HCT116 (cell line): ENCODE measurements at regions not wholly inside any gene's neighbourhood (a gene's known extent, or its start where the extent isn't known, plus 50 kb on each side); places are given as distances from the start of the nearest gene placed in this dataset.

Experiments used
- ATF3 ChIP-seq: IDR thresholded peaks from 2 replicates; pipeline ENCODE4 v1.6.1; 2012
- CBX3 ChIP-seq: IDR thresholded peaks from 2 replicates; pipeline ENCODE4 v1.6.1; 2012; ENCODE audit warnings: low read depth
- CTCF ChIP-seq, 3 experiments: fragments of 200-600 bp in 1 of 3; sonication (generic) in 1 of 3; IDR thresholded peaks in 2 of 3; conservative IDR thresholded peaks in 1 of 3; 2 replicates each; pipeline ENCODE4 v1.5.1; 2012 to 2017; ENCODE audit warnings: low read depth in 2 of 3, low read length in 2 of 3, antibody characterized with exemption in 1 of 3, borderline replicate concordance in 1 of 3, control low read depth in 1 of 3, mild to moderate bottlenecking in 1 of 3, mixed read lengths in 1 of 3, mixed run types in 1 of 3, moderate library complexity in 1 of 3; ENCODE audit not compliant: insufficient read depth in 1 of 3
- EZH2 ChIP-seq: fragments of 200-600 bp; sonication (generic); IDR thresholded peaks from 2 replicates; pipeline ENCODE4 v1.6.1; 2017; ENCODE audit warnings: antibody characterized with exemption, mixed run types
- EZH2phosphoT487 ChIP-seq: fragments of 200-600 bp; IDR thresholded peaks from 2 replicates; pipeline ENCODE4 v1.6.1; 2018; ENCODE audit warnings: antibody characterized with exemption, borderline replicate concordance
- FOSL1 ChIP-seq: IDR thresholded peaks from 2 replicates; pipeline ENCODE4 v1.6.1; 2012; ENCODE audit warnings: low read depth
- JUND ChIP-seq: IDR thresholded peaks from 2 replicates; pipeline ENCODE4 v1.6.1; 2012
- MAX ChIP-seq: IDR thresholded peaks from 2 replicates; pipeline ENCODE4 v1.6.1; 2012
- POLR2A ChIP-seq: IDR thresholded peaks from 2 replicates; pipeline ENCODE4 v1.7.0; 2011; ENCODE audit warnings: borderline replicate concordance; ENCODE audit not compliant: insufficient read depth, insufficient read length; ENCODE audit errors: extremely low read depth
- POLR2AphosphoS5 ChIP-seq: IDR thresholded peaks from 2 replicates; pipeline ENCODE4 v1.6.1; 2011; ENCODE audit warnings: mild to moderate bottlenecking, low read depth, low read length, moderate library complexity
- RAD21 ChIP-seq: IDR thresholded peaks from 2 replicates; pipeline ENCODE4 v1.6.1; 2012; ENCODE audit warnings: low read depth, mild to moderate bottlenecking
- REST ChIP-seq: IDR thresholded peaks from 2 replicates; pipeline ENCODE4 v1.6.1; 2012; ENCODE audit warnings: low read depth
- YY1 ChIP-seq: IDR thresholded peaks from 2 replicates; pipeline ENCODE4 v1.6.1; 2011; ENCODE audit warnings: low read length, low read depth, moderate library complexity, mild to moderate bottlenecking; ENCODE audit not compliant: insufficient replicate concordance; ENCODE audit errors: extremely low read depth

- no peak for TF ChIP-seq POLR2A
- no peak for TF ChIP-seq CTCF (IDR thresholded peaks at IDR 0.05 in 2 of 3, conservative IDR thresholded peaks at IDR 0.05 in 1 of 3; ENCODE audit: borderline replicate concordance in 1 of 3, insufficient read depth in 1 of 3, low read depth in 2 of 3, low read length in 2 of 3)
- TF ChIP-seq CBX3, result no peak
- TF ChIP-seq YY1, result no peak
- TF ChIP-seq EZH2phosphoT487, result no peak
- TF ChIP-seq POLR2AphosphoS5, result no peak
- no peak for TF ChIP-seq REST
- no peak for TF ChIP-seq MAX
- no peak for TF ChIP-seq JUND
- no peak for TF ChIP-seq FOSL1
- no peak for TF ChIP-seq EZH2
- no peak for TF ChIP-seq RAD21
- TF ChIP-seq ATF3, result no peak
Observed at GRCh38 chr3:101151286-101151913, 158.2 kb upstream of the ABI3BP start.
